ENCODE measurements at regions not wholly inside any gene's neighbourhood (a gene's known extent, or its start where the extent isn't known, plus 50 kb on each side); places are given as distances from the start of the nearest gene placed in this dataset.

DNA sequence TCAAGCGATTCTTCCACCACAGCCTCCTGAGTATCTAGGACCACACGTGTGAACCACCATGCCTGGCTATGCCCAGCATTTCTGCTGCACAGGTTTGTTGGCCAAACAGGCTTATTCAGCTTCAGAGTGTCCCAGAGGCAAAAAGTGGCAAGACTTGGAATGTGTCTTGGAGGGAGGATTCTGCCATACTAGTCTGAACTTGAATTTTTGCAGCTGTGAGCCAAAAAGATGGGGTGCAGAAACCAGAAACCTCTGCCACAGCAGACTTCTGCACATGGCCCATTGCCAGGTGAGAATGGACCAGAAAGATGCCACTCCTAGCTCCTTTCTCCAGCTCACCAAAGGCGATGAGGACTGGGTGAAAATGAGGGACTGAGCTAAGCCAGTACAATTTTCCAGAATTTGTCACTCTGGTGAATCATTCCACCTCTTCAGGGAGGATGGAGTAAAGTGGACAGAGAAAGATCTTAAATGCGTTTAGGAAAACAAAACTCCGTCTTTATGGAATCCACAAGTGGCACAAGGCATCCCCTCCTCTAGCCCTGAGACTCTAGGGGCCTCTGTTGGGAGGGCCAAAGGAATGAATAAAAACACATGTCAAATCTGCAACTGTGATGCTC is 369.1 kb upstream of the CLNK start:
- no peak for DNase-seq (ENCODE audit: low read depth in 1 of 2, low spot score in 1 of 2)
- Histone ChIP-seq H3K27ac (replicated peaks) (no peak overlapping the region), H3K4me3 (replicated peaks; ENCODE audit: insufficient read depth, low read length) (no peak overlapping the region), H3K27me3 (ENCODE audit: insufficient read depth, poor library complexity, severe bottlenecking) (no peaks in the 10 kb centered on the region)
- TF ChIP-seq SPI1 (IDR thresholded peaks at IDR 0.05; ENCODE audit: borderline replicate concordance, low read depth) (no peak), GABPA (IDR thresholded peaks at IDR 0.05; ENCODE audit: low read depth) (no peak), POLR2AphosphoS5 (IDR thresholded peaks at IDR 0.05; ENCODE audit: low read depth) (no peak)
- TF ChIP-seq, protein P1, sequence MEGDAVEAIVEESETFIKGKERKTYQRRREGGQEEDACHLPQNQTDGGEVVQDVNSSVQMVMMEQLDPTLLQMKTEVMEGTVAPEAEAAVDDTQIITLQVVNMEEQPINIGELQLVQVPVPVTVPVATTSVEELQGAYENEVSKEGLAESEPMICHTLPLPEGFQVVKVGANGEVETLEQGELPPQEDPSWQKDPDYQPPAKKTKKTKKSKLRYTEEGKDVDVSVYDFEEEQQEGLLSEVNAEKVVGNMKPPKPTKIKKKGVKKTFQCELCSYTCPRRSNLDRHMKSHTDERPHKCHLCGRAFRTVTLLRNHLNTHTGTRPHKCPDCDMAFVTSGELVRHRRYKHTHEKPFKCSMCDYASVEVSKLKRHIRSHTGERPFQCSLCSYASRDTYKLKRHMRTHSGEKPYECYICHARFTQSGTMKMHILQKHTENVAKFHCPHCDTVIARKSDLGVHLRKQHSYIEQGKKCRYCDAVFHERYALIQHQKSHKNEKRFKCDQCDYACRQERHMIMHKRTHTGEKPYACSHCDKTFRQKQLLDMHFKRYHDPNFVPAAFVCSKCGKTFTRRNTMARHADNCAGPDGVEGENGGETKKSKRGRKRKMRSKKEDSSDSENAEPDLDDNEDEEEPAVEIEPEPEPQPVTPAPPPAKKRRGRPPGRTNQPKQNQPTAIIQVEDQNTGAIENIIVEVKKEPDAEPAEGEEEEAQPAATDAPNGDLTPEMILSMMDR (IDR thresholded peaks at IDR 0.05; ENCODE audit: insufficient read depth, low read length) = no peak
- TF ChIP-seq, protein P2, sequence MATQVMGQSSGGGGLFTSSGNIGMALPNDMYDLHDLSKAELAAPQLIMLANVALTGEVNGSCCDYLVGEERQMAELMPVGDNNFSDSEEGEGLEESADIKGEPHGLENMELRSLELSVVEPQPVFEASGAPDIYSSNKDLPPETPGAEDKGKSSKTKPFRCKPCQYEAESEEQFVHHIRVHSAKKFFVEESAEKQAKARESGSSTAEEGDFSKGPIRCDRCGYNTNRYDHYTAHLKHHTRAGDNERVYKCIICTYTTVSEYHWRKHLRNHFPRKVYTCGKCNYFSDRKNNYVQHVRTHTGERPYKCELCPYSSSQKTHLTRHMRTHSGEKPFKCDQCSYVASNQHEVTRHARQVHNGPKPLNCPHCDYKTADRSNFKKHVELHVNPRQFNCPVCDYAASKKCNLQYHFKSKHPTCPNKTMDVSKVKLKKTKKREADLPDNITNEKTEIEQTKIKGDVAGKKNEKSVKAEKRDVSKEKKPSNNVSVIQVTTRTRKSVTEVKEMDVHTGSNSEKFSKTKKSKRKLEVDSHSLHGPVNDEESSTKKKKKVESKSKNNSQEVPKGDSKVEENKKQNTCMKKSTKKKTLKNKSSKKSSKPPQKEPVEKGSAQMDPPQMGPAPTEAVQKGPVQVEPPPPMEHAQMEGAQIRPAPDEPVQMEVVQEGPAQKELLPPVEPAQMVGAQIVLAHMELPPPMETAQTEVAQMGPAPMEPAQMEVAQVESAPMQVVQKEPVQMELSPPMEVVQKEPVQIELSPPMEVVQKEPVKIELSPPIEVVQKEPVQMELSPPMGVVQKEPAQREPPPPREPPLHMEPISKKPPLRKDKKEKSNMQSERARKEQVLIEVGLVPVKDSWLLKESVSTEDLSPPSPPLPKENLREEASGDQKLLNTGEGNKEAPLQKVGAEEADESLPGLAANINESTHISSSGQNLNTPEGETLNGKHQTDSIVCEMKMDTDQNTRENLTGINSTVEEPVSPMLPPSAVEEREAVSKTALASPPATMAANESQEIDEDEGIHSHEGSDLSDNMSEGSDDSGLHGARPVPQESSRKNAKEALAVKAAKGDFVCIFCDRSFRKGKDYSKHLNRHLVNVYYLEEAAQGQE (IDR thresholded peaks at IDR 0.05; ENCODE audit: insufficient replicate concordance, low read depth) = no peak

DNA sequence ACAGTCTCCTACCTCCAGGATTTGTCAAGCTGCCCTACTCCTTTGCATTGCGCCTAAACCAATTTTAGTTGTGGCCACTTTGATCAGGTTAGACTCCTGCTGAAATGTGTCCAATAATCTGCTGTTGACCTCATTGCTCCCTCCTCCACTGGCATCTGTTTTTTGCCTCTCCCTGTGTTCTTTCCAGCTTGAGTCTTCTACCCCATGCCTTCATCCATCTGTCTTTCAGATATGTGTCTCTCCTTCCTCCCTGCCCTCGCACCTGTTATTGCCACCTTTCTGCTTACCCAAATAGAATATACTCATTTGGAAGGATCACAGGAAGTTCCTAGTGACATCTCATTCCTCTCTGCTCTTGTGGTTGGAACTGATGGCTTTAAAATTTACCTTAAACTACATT is 366.6 kb upstream of the CLNK start:
- no peak for DNase-seq (ENCODE audit: low read depth in 1 of 2, low spot score in 1 of 2)
- no peak overlapping the region for H3K4me3 ChIP-seq (replicated peaks; ENCODE audit: insufficient read depth, low read length)
- H3K27ac ChIP-seq (replicated peaks) = no peak overlapping the region
- no peaks in the 10 kb centered on the region for H3K27me3 ChIP-seq (ENCODE audit: insufficient read depth, poor library complexity, severe bottlenecking)
- TF ChIP-seq, protein P1 (IDR thresholded peaks at IDR 0.05; ENCODE audit: insufficient read depth, low read length) = no peak

DNA sequence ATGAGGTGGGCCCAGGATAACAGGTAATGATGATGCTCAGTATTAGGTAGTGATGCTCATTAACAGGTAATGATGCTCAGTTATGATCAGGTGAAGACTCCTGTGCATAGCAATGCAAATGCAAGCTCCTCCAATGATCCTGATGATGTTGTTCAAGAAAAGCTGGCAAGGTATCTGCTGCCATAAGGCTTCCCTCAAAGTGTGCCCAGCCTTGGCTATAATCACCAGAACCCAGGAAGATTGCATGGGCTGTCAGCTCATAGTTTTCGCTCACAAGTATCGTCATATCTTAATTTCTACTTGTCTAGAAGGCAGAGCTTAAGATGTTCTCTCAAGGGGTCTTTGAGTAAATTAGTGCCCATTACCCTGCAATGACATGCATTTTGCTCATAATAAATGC is 366.2 kb upstream of the CLNK start:
- no peak for DNase-seq (ENCODE audit: low read depth in 1 of 2, low spot score in 1 of 2)
- Histone ChIP-seq H3K27ac (replicated peaks) (no peak overlapping the region), H3K27me3 (ENCODE audit: insufficient read depth, poor library complexity, severe bottlenecking) (no peaks in the 10 kb centered on the region), H3K4me3 (replicated peaks; ENCODE audit: insufficient read depth, low read length) (no peak overlapping the region)
- TF ChIP-seq, protein P2 (IDR thresholded peaks at IDR 0.05; ENCODE audit: insufficient replicate concordance, low read depth) = no peak
- TF ChIP-seq, protein P1 (IDR thresholded peaks at IDR 0.05; ENCODE audit: insufficient read depth, low read length) = no peak
- no peak for TF ChIP-seq SPI1 (IDR thresholded peaks at IDR 0.05; ENCODE audit: borderline replicate concordance, low read depth)
- no peak for TF ChIP-seq GABPA (IDR thresholded peaks at IDR 0.05; ENCODE audit: low read depth)
- no peak for TF ChIP-seq POLR2AphosphoS5 (IDR thresholded peaks at IDR 0.05; ENCODE audit: low read depth)

DNA sequence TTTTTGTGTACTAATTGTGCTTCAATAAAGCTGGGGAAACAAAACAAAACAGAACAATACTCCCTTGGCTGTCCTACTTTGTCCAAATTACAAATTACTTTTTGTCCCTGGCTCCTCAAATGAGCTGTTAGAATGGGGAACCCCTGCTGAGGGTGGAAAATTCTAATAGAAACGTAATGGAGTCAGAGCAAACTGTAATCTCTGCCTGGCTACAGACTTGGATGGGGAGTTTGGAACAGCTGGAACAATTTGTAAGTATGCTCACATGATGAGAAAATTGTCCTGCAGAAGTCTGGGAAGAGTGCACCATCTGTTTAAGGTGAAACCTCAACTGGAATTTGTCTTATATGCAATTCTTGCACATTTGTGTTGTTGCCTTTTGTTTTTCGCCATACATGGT is 364.4 kb upstream of the CLNK start:
- DNase-seq (ENCODE audit: low read depth in 1 of 2, low spot score in 1 of 2) = no peak
- no peaks in the 10 kb centered on the region for H3K27me3 ChIP-seq (ENCODE audit: insufficient read depth, poor library complexity, severe bottlenecking)
- no peak overlapping the region for H3K4me3 ChIP-seq (replicated peaks; ENCODE audit: insufficient read depth, low read length)
- no peak overlapping the region for H3K27ac ChIP-seq (replicated peaks)
- TF ChIP-seq, protein P1 (IDR thresholded peaks at IDR 0.05; ENCODE audit: insufficient read depth, low read length) = no peak
- TF ChIP-seq, protein P2 (IDR thresholded peaks at IDR 0.05; ENCODE audit: insufficient replicate concordance, low read depth) = no peak
